OCI-LY1 (cell line): ENCODE measurements at regions not wholly inside any gene's neighbourhood (a gene's known extent, or its start where the extent isn't known, plus 50 kb on each side); places are given as distances from the start of the nearest gene placed in this dataset.

Experiments
- H2AFZ ChIP-seq: fragments of 200-600 bp; sonication (generic), shearing (Covaris generic); 2 replicates; pipeline ENCODE4 v1.6.0; 2014; ENCODE audit warnings: antibody characterized with exemption, mild to moderate bottlenecking, low read length
- H3F3A ChIP-seq: fragments of 200-600 bp; sonication (generic), shearing (Covaris generic); 2 replicates; pipeline ENCODE4 v1.6.0; 2014; ENCODE audit warnings: mild to moderate bottlenecking, antibody characterized with exemption, low read length, moderate library complexity; ENCODE audit not compliant: insufficient read depth
- H3K27ac ChIP-seq: fragments of 200-600 bp; sonication (generic); 2 replicates; pipeline ENCODE4 v1.5.1; 2014; ENCODE audit warnings: low read length, mixed run types, mild to moderate bottlenecking, low read depth; ENCODE audit not compliant: poor library complexity, severe bottlenecking
- H3K27me3 ChIP-seq: fragments of 200-600 bp; sonication (generic); 2 replicates; pipeline ENCODE4 v1.6.0; 2014; ENCODE audit warnings: antibody characterized with exemption, mild to moderate bottlenecking, low read length, moderate library complexity; ENCODE audit not compliant: insufficient read depth
- H3K36me3 ChIP-seq: fragments of 200-600 bp; sonication (generic); 2 replicates; pipeline ENCODE4 v1.6.1; 2014; ENCODE audit warnings: mild to moderate bottlenecking, antibody characterized with exemption, low read length, moderate library complexity, mixed read lengths; ENCODE audit not compliant: insufficient read depth
- H3K4me1 ChIP-seq: fragments of 200-600 bp; sonication (generic); 2 replicates; pipeline ENCODE4 v1.5.1; 2014; ENCODE audit warnings: mild to moderate bottlenecking, low read length, moderate library complexity; ENCODE audit not compliant: insufficient read depth, severe bottlenecking
- H3K4me2 ChIP-seq: fragments of 200-600 bp; sonication (generic), shearing (Covaris generic); 2 replicates; pipeline ENCODE4 v1.6.1; 2014; ENCODE audit warnings: low read length
- H3K4me3 ChIP-seq: fragments of 200-600 bp; sonication (generic); 2 replicates; pipeline ENCODE4 v1.5.1; 2014; ENCODE audit warnings: low read length, low read depth, mild to moderate bottlenecking, mixed read lengths; ENCODE audit not compliant: poor library complexity, severe bottlenecking
- H3K79me2 ChIP-seq: fragments of 200-600 bp; shearing (Covaris generic); 2 replicates; pipeline ENCODE4 v1.6.1; 2016; ENCODE audit warnings: mixed run types, low read length, mixed read lengths; ENCODE audit not compliant: insufficient read depth
- H3K9ac ChIP-seq: fragments of 200-600 bp; sonication (generic), shearing (Covaris generic); 2 replicates; pipeline ENCODE4 v1.6.1; 2014; ENCODE audit warnings: mild to moderate bottlenecking, low read length, mixed read lengths
- H3K9me2 ChIP-seq: fragments of 200-600 bp; sonication (generic), shearing (Covaris generic); 2 replicates; pipeline ENCODE4 v1.6.1; 2014; ENCODE audit warnings: low read depth, mild to moderate bottlenecking, low read length, mixed read lengths
- H3K9me3 ChIP-seq: fragments of 200-600 bp; shearing (Covaris generic); 2 replicates; pipeline ENCODE4 v1.6.1; 2014; ENCODE audit warnings: low read length, mixed read lengths
- H4K20me1 ChIP-seq: fragments of 200-600 bp; sonication (generic), shearing (Covaris generic); 2 replicates; pipeline ENCODE4 v1.6.0; 2016; ENCODE audit warnings: mild to moderate bottlenecking, low read length; ENCODE audit not compliant: insufficient read depth
- EZH2 ChIP-seq: fragments of 200-600 bp; sonication (generic), shearing (Covaris generic); IDR thresholded peaks from 2 replicates; pipeline ENCODE4 v1.8.0; 2017; ENCODE audit warnings: borderline replicate concordance, mixed run types, mild to moderate bottlenecking, antibody characterized with exemption, low read length, moderate library complexity, mixed read lengths
- TF ChIP-seq, protein P1 (sequence below): fragments of 200-600 bp; sonication (generic), shearing (Covaris generic); IDR thresholded peaks from 2 replicates; pipeline ENCODE4 v1.5.1; 2017; ENCODE audit warnings: mild to moderate bottlenecking, antibody characterized with exemption, low read length, moderate library complexity, mixed read lengths

DNA sequence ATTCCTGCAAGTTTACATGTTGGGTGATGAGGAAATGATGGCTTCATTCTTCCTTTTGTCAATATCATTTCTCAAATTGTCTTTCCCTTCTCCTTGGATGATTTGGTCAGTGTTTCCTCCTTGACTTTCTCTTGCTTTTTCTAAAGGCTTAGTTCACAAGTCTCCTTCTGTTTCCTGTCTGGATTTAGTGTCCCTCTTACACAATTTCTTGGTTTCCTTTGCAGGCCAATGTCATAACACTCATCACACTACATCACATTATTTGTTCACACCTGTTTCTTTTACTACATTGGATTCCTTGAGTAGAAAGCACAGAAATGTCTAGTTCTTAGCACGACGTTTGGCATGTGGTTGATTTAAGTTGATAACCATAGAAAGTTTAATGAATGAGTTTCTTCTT, 490.7 kb downstream of the TDRD3 start:
- H3K27ac ChIP-seq, result no peak overlapping the region
- TF ChIP-seq, protein P1, sequence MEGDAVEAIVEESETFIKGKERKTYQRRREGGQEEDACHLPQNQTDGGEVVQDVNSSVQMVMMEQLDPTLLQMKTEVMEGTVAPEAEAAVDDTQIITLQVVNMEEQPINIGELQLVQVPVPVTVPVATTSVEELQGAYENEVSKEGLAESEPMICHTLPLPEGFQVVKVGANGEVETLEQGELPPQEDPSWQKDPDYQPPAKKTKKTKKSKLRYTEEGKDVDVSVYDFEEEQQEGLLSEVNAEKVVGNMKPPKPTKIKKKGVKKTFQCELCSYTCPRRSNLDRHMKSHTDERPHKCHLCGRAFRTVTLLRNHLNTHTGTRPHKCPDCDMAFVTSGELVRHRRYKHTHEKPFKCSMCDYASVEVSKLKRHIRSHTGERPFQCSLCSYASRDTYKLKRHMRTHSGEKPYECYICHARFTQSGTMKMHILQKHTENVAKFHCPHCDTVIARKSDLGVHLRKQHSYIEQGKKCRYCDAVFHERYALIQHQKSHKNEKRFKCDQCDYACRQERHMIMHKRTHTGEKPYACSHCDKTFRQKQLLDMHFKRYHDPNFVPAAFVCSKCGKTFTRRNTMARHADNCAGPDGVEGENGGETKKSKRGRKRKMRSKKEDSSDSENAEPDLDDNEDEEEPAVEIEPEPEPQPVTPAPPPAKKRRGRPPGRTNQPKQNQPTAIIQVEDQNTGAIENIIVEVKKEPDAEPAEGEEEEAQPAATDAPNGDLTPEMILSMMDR, result no peak
- no peak for TF ChIP-seq EZH2

DNA sequence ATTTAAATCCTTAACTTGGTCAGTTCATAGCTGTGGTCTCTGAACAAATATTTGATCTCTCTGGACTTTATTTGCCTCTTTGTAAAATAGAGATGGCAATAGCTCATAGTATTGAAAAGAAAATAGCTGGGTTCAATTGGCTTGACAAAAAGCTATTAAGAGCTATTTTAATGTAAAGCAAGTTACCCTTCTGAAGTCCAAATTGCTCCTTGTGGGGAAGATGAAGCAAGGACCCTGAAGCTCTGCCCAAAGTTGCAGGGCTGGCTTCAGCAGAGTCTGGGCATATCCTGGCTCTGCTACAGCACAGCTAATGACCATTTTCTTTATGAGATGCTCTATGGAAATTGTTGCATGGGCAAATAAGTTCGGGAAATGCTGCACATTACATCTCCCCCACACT, 484.5 kb downstream of the TDRD3 start:
- H3K4me3 ChIP-seq, result no peak overlapping the region

More for the DNA sequence above, 490.7 kb downstream of the TDRD3 start:
- Histone ChIP-seq H2AFZ (no peak overlapping the region), H3K4me2 (no peak overlapping the region), H3K4me3 (no peak overlapping the region), H4K20me1 (no peaks in the 10 kb centered on the region), H3K9me3 (no peaks in the 10 kb centered on the region), H3K9me2 (no peaks in the 10 kb centered on the region), H3K27me3 (no peaks in the 10 kb centered on the region), H3K79me2 (no peaks in the 10 kb centered on the region), H3K4me1 (no peaks in the 10 kb centered on the region), H3K9ac (no peak overlapping the region), H3F3A (no peaks in the 10 kb centered on the region), H3K36me3 (no peaks in the 10 kb centered on the region)

DNA sequence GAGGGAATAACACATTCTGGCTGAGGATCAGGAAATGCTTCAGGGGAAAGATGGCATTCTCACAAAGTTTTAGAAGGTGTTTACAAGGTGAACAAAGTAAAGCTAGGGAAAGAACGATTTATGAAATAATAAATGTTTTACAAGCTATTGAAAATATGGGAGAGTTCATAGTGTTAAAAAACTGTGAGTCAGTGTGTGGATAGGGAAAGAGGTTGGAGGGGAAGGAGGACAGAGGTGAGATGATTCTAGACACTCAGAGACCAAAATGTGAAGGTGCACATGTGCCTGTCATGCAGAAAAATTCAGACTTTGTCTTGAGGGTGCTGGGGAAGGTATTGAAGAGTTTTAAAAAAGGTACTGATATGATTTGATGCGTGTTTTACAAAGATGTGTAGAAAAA, 476.1 kb downstream of the TDRD3 start:
- TF ChIP-seq EZH2, result no peak
- TF ChIP-seq, protein P1, result no peak
- no peak overlapping the region for H3K4me3 ChIP-seq

More for the DNA sequence above, 484.5 kb downstream of the TDRD3 start:
- no peak overlapping the region for H3K27ac ChIP-seq
- H4K20me1 ChIP-seq, result no peaks in the 10 kb centered on the region
- H3K9ac ChIP-seq, result no peak overlapping the region
- no peaks in the 10 kb centered on the region for H3F3A ChIP-seq
- no peaks in the 10 kb centered on the region for H3K79me2 ChIP-seq
- H3K9me3 ChIP-seq, result no peaks in the 10 kb centered on the region
- no peak overlapping the region for H3K4me2 ChIP-seq
- H3K27me3 ChIP-seq, result no peaks in the 10 kb centered on the region
- no peak overlapping the region for H2AFZ ChIP-seq
- no peaks in the 10 kb centered on the region for H3K9me2 ChIP-seq
- no peak for TF ChIP-seq EZH2
- TF ChIP-seq, protein P1, result no peak
- H3K36me3 ChIP-seq, result no peaks in the 10 kb centered on the region
- H3K4me1 ChIP-seq, result no peaks in the 10 kb centered on the region

More for the DNA sequence above, 476.1 kb downstream of the TDRD3 start:
- Histone ChIP-seq H3K79me2 (no peaks in the 10 kb centered on the region), H3K9me2 (no peaks in the 10 kb centered on the region), H3K4me2 (no peak overlapping the region), H3K27me3 (no peaks in the 10 kb centered on the region), H4K20me1 (no peaks in the 10 kb centered on the region), H3K4me1 (no peaks in the 10 kb centered on the region), H3F3A (no peaks in the 10 kb centered on the region), H3K36me3 (no peaks in the 10 kb centered on the region), H3K27ac (no peak overlapping the region), H3K9ac (no peak overlapping the region), H3K9me3 (no peaks in the 10 kb centered on the region), H2AFZ (no peak overlapping the region)
